GM13977 (cell line): ENCODE measurements at regions not wholly inside any gene's neighbourhood (a gene's known extent, or its start where the extent isn't known, plus 50 kb on each side); places are given as distances from the start of the nearest gene placed in this dataset.

Source experiments
- DNase-seq: peaks from one replicate; pipeline ENCODE4 v3.0.0; 2012; ENCODE audit warnings: low spot score
- in situ Hi-C: fragments of 300-500 bp; cut with MboI; formaldehyde crosslinking; loops from one replicate; pipeline ENCODE4 v1.12.0; 2022; ENCODE audit warnings: low sequenced_read_pairs, low pct_unique_long_range_greater_than_20kb, mixed read lengths, inconsistent platforms; ENCODE audit not compliant: unreplicated experiment
- TF ChIP-seq, protein P1 (sequence below): IDR thresholded peaks from 2 replicates; pipeline ENCODE4 v1.5.1; 2012; ENCODE audit warnings: mild to moderate bottlenecking, control low read depth; ENCODE audit not compliant: insufficient read depth; ENCODE audit errors: extremely low read depth, missing control alignments

DNA sequence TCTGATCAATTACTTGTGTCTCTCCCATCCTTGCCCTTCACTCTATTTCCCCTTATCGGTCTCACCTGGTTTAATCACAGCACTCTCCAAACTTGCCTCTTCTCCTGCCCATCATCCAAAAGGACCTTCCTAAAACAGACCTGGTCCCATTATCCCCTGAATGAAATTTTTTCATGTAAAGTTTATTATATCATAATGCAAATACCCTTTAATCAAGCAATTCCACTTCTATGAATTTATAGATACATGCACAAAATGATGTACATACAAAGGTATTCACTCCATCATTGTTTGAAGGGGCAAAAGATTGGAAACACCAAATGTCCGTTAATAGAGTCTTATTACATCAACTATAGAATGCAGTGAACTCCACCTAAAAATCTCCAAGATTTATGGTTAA, 88.1 kb upstream of the PKDCC start:
- TF ChIP-seq, protein P1, sequence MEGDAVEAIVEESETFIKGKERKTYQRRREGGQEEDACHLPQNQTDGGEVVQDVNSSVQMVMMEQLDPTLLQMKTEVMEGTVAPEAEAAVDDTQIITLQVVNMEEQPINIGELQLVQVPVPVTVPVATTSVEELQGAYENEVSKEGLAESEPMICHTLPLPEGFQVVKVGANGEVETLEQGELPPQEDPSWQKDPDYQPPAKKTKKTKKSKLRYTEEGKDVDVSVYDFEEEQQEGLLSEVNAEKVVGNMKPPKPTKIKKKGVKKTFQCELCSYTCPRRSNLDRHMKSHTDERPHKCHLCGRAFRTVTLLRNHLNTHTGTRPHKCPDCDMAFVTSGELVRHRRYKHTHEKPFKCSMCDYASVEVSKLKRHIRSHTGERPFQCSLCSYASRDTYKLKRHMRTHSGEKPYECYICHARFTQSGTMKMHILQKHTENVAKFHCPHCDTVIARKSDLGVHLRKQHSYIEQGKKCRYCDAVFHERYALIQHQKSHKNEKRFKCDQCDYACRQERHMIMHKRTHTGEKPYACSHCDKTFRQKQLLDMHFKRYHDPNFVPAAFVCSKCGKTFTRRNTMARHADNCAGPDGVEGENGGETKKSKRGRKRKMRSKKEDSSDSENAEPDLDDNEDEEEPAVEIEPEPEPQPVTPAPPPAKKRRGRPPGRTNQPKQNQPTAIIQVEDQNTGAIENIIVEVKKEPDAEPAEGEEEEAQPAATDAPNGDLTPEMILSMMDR: no peak
- in situ Hi-C loops: no loop called here

DNA sequence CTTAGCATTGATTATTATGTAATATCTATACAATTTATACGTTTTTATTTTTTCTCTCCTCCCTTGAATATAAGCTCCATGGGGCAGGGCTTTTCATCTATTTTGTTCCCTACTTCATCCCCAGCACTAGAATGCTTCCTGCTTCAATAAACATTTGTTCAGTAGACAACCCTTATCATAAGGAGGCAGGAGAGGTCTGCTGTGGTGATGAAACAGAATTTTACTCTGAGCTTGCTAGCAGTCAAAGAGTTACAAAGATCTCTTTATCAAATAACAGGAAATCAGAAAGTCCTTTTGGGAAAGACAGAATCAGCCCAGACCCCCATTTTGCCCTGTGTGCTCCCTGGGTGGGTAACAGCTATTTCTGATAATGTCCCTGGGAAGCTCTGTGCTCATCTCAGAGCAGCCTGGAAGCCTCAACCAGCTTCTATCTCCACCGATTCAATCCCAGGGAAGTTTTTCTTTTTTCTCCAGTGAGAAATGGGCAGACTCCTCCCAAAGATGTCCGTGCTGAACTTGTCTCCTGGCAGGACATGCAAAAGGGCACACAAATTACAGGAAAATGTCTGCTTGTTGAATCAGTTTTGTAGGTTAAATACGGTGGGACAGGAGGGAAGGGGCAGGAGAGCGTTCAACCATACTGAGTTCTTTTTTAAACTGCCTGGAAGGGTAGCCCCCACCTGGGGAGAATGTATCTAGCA, 84.7 kb upstream of the PKDCC start:
- DNase-seq: no peak
- in situ Hi-C loops: no loop called here
- TF ChIP-seq, protein P1: no peak

More for the DNA sequence above, 88.1 kb upstream of the PKDCC start:
- DNase-seq: no peak

DNA sequence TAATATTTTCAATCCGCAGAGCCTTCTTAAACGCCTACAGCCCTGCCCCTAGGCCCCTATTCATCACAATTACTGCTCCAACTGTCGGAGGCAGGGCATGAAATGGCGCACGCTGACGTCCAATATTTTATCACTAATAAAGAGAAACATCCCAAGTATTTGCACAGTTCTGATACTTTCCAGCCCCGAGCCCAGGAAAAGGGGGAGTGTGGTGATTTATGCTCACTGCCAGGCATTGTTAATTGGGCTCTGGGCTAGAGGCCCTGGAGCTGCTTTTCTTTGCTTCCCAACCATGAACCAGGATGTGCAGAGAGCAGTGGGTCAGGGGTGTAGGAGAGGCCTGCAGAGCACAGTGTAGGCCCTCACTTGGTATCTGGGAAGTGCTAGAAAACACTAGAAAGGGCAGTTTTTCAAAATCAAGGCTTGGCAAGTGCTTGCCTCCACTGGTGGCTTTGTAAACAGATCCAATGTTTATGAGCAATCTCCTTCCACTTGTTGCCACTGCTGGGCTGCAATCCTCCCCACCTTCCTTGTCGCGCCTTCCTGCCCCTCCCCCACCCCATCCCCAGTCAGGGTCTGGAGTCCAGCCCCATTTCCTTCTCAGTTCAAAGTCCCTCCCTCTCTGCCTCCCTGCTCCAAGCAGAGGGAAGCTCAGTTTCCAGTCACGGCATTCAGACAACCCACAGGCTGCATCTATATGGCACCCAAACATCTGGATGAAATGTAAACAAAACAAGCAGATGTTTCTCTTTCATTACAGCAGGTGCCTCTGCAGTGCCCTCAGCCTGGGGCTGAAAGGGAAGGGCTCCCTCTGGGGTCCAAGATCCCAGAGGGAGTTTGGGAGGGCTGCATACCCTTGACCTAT, 83.9 kb upstream of the PKDCC start:
- TF ChIP-seq, protein P1: no peak
- in situ Hi-C loops: no loop called here
- DNase-seq: no peak

DNA sequence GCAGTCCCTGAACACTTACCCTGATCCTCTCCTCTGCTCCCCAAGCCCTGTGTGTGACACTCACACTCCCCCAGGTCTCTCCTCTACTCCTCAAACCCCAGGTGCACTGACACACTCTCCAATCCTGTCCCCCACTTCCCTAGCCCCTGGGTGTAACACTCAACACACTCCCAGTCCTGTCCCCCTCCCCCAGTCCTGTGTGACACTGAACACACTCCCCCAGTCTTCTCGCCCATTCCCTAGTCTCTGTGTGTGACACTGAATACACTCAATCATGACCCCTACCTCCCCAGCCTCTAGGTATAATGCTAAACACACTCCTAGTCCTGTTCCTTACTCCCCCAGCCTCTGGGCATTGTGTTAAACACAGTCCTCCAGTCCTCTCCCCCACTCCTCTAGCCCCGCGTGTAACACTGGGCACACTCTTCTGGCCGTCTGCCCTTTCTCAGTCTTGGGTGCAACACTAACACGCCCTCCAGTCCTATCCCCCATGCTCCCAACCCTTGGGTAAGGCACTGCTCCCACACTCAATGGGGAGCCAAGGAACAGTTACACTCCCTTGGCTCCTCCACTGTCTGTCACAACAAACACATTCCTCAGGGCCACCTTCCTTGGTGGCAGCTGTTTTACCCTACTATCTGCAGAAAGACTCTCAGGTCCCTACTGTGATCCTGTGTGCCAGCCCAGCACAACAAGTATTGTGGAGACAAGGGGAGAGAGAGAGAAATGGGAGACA, 82.5 kb upstream of the PKDCC start:
- TF ChIP-seq, protein P1: no peak

DNA sequence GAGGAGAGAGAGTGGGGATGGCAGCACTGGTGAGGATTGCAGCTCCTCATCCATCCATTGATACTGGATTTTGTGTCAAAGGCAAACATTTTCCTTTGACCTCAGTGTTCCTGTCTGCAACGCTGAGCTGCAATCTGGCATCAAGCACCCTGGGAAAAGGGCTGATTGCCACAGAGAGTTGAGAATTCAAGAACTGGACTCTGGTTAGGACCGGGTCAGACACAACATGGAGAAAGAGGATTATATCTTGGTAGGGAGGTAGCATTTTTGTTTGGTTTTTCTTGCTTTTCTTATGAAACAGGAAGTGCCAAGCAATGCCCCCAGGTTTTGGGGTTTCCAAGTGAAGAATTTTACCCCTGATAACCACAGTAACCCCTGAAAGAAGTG, 81.9 kb upstream of the PKDCC start:
- TF ChIP-seq, protein P1: no peak
- DNase-seq: no peak
- in situ Hi-C loops: no loop called here

More for the DNA sequence above, 82.5 kb upstream of the PKDCC start:
- in situ Hi-C loops: no loop called here
- DNase-seq: no peak

DNA sequence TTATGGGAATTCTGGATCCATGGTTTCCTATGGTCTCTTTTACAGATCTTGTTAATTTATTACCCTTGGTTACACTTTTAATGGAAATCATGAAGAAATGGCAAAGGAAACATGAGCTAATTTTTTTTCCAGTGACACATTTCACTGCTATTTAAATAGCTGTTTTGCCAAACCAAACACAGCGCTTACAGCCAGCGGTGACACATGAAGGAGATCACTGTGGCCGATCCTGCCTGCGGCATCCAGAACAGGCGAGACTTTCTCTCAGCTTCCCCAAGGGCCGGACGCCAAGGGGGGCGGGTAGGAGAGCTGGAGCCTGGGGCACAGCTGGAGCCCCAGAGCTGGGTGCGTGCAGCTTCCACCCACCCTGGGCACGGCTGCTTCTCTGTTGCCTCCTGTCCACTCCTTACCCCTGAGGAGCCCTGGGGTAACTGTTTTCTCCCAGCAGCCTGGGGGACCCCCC, 81.4 kb upstream of the PKDCC start:
- DNase-seq: no peak
- TF ChIP-seq, protein P1: no peak
- in situ Hi-C loops: no loop called here
